ENCODE measurements at regions not wholly inside any gene's neighbourhood (a gene's known extent, or its start where the extent isn't known, plus 50 kb on each side); places are given as distances from the start of the nearest gene placed in this dataset.

DNA sequence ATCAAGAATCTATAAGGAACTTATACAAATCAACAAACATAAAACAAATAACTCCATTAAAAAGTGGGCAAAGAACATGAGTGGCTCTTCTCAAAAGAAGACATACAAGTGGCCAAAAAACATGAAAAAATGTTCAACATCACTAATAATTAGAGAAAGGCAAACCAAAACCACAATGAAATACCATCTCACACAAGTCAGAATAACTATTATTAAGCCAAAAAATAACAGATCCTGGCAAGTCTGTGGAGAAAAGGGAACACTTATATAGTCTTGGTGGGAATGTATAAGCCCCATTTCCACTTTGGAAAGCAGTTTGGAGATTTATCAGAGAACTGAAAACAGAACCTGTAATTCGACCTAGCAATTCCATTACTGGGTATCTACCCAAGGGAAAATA is 921.0 kb downstream of the KCNA4 start:
- TF ChIP-seq ZBTB21 (tag by site-specific recombination; IDR thresholded peaks at IDR 0.05): no peak
- TF ChIP-seq, protein P1, sequence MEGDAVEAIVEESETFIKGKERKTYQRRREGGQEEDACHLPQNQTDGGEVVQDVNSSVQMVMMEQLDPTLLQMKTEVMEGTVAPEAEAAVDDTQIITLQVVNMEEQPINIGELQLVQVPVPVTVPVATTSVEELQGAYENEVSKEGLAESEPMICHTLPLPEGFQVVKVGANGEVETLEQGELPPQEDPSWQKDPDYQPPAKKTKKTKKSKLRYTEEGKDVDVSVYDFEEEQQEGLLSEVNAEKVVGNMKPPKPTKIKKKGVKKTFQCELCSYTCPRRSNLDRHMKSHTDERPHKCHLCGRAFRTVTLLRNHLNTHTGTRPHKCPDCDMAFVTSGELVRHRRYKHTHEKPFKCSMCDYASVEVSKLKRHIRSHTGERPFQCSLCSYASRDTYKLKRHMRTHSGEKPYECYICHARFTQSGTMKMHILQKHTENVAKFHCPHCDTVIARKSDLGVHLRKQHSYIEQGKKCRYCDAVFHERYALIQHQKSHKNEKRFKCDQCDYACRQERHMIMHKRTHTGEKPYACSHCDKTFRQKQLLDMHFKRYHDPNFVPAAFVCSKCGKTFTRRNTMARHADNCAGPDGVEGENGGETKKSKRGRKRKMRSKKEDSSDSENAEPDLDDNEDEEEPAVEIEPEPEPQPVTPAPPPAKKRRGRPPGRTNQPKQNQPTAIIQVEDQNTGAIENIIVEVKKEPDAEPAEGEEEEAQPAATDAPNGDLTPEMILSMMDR (tag by site-specific recombination; IDR thresholded peaks at IDR 0.05): no peak
- TF ChIP-seq ZNF449 (tag by site-specific recombination; IDR thresholded peaks at IDR 0.05): no peak
- no peak for TF ChIP-seq BCL11B (tag by site-specific recombination; IDR thresholded peaks at IDR 0.05; ENCODE audit: low read depth)
